ENCODE measurements at regions not wholly inside any gene's neighbourhood (a gene's known extent, or its start where the extent isn't known, plus 50 kb on each side); places are given as distances from the start of the nearest gene placed in this dataset.

DNA sequence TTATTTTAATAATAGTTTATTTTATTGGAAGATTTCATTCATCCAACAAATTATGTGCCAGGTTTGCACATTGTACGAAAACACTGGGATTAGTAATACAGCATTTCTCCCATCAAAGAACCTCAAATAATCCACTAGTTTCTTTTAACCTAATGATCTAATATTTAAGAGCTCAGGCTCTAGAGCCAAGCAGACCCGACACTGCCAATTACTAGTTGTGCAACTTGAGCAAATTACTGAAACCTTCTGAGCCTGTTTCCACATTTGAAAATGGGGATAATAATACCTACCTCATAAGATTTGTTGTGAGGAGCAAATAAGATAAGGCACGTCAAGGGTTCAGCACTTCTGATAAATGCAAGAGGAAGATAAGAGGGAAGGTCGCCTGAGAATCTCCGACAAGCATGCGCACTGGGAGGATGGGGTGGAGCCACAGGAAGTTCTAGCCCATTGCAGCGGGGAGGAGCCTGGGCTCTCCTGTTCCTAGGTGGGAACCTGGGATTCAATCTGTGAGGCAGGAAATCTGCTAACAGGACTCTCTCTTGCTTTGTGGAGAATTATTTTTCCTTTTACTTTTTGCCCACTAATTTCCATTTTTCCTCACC lies 141.5 kb upstream of the SMAD1 start:
- ChIA-PET CTCF (no interaction called here), POLR2A (no interaction called here)
- DNase-seq (ENCODE audit: low read depth, low spot score) (no peak), ATAC-seq (no peak)
- intact Hi-C loops (cut with micrococcal nuclease; ENCODE audit: unreplicated experiment): no loop called here
- H3K9me3 ChIP-seq (ENCODE audit: control insufficient read depth, insufficient read depth, low read depth, low read length): no peaks in the 10 kb centered on the region
- H3K27ac ChIP-seq (ENCODE audit: low read length): no peak overlapping the region
- TF ChIP-seq SIN3A (IDR thresholded peaks at IDR 0.05; ENCODE audit: borderline replicate concordance, insufficient read depth, low read depth, low read length) (no peak), POLR2AphosphoS5 (IDR thresholded peaks at IDR 0.05; ENCODE audit: low read depth, low read length) (no peak), TCF7L2 (IDR thresholded peaks at IDR 0.05; ENCODE audit: low read depth, low read length) (no peak)
- TF ChIP-seq, protein P1, sequence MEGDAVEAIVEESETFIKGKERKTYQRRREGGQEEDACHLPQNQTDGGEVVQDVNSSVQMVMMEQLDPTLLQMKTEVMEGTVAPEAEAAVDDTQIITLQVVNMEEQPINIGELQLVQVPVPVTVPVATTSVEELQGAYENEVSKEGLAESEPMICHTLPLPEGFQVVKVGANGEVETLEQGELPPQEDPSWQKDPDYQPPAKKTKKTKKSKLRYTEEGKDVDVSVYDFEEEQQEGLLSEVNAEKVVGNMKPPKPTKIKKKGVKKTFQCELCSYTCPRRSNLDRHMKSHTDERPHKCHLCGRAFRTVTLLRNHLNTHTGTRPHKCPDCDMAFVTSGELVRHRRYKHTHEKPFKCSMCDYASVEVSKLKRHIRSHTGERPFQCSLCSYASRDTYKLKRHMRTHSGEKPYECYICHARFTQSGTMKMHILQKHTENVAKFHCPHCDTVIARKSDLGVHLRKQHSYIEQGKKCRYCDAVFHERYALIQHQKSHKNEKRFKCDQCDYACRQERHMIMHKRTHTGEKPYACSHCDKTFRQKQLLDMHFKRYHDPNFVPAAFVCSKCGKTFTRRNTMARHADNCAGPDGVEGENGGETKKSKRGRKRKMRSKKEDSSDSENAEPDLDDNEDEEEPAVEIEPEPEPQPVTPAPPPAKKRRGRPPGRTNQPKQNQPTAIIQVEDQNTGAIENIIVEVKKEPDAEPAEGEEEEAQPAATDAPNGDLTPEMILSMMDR (IDR thresholded peaks at IDR 0.05): no peak
- TF ChIP-seq, protein P2, sequence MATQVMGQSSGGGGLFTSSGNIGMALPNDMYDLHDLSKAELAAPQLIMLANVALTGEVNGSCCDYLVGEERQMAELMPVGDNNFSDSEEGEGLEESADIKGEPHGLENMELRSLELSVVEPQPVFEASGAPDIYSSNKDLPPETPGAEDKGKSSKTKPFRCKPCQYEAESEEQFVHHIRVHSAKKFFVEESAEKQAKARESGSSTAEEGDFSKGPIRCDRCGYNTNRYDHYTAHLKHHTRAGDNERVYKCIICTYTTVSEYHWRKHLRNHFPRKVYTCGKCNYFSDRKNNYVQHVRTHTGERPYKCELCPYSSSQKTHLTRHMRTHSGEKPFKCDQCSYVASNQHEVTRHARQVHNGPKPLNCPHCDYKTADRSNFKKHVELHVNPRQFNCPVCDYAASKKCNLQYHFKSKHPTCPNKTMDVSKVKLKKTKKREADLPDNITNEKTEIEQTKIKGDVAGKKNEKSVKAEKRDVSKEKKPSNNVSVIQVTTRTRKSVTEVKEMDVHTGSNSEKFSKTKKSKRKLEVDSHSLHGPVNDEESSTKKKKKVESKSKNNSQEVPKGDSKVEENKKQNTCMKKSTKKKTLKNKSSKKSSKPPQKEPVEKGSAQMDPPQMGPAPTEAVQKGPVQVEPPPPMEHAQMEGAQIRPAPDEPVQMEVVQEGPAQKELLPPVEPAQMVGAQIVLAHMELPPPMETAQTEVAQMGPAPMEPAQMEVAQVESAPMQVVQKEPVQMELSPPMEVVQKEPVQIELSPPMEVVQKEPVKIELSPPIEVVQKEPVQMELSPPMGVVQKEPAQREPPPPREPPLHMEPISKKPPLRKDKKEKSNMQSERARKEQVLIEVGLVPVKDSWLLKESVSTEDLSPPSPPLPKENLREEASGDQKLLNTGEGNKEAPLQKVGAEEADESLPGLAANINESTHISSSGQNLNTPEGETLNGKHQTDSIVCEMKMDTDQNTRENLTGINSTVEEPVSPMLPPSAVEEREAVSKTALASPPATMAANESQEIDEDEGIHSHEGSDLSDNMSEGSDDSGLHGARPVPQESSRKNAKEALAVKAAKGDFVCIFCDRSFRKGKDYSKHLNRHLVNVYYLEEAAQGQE (IDR thresholded peaks at IDR 0.05; ENCODE audit: insufficient read depth in 1 of 2, low read depth in 2 of 2, low read length in 1 of 2): no peak
- no peak overlapping the region for H3K4me3 ChIP-seq (ENCODE audit: low read depth in 2 of 2, low read length in 2 of 2)
- H3K4me1 ChIP-seq (ENCODE audit: control insufficient read depth, insufficient read depth, low read length): no peaks in the 10 kb centered on the region
- in situ Hi-C loops (cut with HindIII; ENCODE audit: low pct_unique_long_range_greater_than_20kb, low sequenced_read_pairs): no loop called here
- no TSS peak for BruUV-seq (replicated peaks)
- no peaks in the 10 kb centered on the region for H3K36me3 ChIP-seq (ENCODE audit: control insufficient read depth, insufficient read depth, low read length)
- H3K27me3 ChIP-seq (ENCODE audit: control insufficient read depth, insufficient read depth, low read length): no peaks in the 10 kb centered on the region

DNA sequence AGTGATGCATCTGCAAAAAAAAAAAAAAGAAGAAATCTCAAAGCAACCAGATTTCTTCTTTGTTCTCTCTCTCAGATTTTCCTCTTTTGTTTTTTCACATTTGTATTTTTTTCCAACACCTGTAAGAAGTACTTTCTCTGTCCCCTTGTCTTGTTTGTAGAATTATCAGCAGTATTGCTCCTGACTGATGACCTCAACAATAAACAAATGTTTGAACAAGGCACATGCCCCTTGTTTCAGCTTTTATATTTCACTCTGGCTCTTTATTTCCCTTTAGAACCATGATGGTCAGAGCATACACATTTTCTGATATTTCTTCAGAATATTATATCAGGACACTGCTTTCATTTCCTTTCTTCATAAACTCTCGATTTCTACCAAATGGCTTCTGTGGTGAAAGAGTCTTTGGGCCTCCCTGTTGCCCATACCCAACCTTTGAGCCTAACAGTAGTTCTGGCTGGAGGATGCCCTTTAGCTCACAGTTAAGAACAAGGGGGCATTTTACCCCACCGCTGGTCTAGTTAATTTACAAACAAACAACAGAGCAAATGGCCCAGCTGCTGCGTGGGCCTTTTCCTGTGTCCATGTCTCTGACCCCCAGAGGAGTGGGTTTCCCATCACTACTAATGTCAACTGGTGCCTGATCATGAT lies 142.5 kb upstream of the SMAD1 start:
- TF ChIP-seq TCF7L2 (IDR thresholded peaks at IDR 0.05; ENCODE audit: low read depth, low read length): no peak
- no peak for TF ChIP-seq POLR2AphosphoS5 (IDR thresholded peaks at IDR 0.05; ENCODE audit: low read depth, low read length)
- TF ChIP-seq, protein P2 (IDR thresholded peaks at IDR 0.05; ENCODE audit: insufficient read depth in 1 of 2, low read depth in 2 of 2, low read length in 1 of 2): no peak
- TF ChIP-seq SIN3A (IDR thresholded peaks at IDR 0.05; ENCODE audit: borderline replicate concordance, insufficient read depth, low read depth, low read length): no peak
- TF ChIP-seq, protein P1 (IDR thresholded peaks at IDR 0.05): no peak
- in situ Hi-C loops (cut with HindIII; ENCODE audit: low pct_unique_long_range_greater_than_20kb, low sequenced_read_pairs): no loop called here
- ATAC-seq: no peak
- Histone ChIP-seq H3K4me1 (ENCODE audit: control insufficient read depth, insufficient read depth, low read length) (no peaks in the 10 kb centered on the region), H3K27ac (ENCODE audit: low read length) (no peak overlapping the region), H3K36me3 (ENCODE audit: control insufficient read depth, insufficient read depth, low read length) (no peaks in the 10 kb centered on the region), H3K4me3 (ENCODE audit: low read depth in 2 of 2, low read length in 2 of 2) (no peak overlapping the region), H3K9me3 (ENCODE audit: control insufficient read depth, insufficient read depth, low read depth, low read length) (no peaks in the 10 kb centered on the region), H3K27me3 (ENCODE audit: control insufficient read depth, insufficient read depth, low read length) (no peaks in the 10 kb centered on the region)
- ChIA-PET POLR2A (no interaction called here), CTCF (no interaction called here)
- DNase-seq (ENCODE audit: low read depth, low spot score): no peak
- BruUV-seq (replicated peaks): no TSS peak
- intact Hi-C loops (cut with micrococcal nuclease; ENCODE audit: unreplicated experiment): no loop called here

Data from Panc1 (cell line).